AG10803 (cell line): ENCODE measurements at regions not wholly inside any gene's neighbourhood (a gene's known extent, or its start where the extent isn't known, plus 50 kb on each side); places are given as distances from the start of the nearest gene placed in this dataset.

Source experiments
- DNase-seq: peaks from one replicate; pipeline ENCODE4 v3.0.0; 2010; ENCODE audit warnings: low read depth
- H3K4me3 ChIP-seq: 2 replicates; pipeline ENCODE4 v1.5.1; 2011; ENCODE audit warnings: mild to moderate bottlenecking, low read length, control low read depth
- TF ChIP-seq, protein P1 (sequence below): conservative IDR thresholded peaks from 2 replicates; pipeline ENCODE4 v1.5.1; 2011; ENCODE audit warnings: mild to moderate bottlenecking, low read length, control low read depth, inconsistent platforms

DNA sequence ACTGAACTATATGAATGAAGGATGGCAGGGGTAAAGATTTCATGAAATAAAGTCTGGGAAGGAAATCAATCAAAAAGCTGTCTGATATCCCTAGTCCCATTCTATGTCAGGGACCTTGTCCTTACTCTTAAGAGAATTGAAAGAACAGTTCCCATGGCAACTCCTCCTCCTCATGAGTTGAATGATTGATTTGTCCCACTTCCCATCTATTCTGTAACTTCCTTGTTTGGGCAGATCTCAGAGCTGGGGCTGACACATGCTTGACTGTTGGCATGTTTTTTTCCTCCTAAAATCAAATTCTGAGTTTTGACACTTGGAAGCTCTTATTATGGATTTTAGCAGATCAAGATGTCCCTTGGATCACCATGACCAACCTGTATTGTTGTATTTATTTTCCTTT is 1138.6 kb upstream of the CDH8 start:
- no peak overlapping the region for H3K4me3 ChIP-seq
- TF ChIP-seq, protein P1, sequence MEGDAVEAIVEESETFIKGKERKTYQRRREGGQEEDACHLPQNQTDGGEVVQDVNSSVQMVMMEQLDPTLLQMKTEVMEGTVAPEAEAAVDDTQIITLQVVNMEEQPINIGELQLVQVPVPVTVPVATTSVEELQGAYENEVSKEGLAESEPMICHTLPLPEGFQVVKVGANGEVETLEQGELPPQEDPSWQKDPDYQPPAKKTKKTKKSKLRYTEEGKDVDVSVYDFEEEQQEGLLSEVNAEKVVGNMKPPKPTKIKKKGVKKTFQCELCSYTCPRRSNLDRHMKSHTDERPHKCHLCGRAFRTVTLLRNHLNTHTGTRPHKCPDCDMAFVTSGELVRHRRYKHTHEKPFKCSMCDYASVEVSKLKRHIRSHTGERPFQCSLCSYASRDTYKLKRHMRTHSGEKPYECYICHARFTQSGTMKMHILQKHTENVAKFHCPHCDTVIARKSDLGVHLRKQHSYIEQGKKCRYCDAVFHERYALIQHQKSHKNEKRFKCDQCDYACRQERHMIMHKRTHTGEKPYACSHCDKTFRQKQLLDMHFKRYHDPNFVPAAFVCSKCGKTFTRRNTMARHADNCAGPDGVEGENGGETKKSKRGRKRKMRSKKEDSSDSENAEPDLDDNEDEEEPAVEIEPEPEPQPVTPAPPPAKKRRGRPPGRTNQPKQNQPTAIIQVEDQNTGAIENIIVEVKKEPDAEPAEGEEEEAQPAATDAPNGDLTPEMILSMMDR: no peak
- DNase-seq: no peak

- no peak for DNase-seq
- TF ChIP-seq, protein P1: no peak
- no peak overlapping the region for H3K4me3 ChIP-seq
These were observed 1135.3 kb upstream of the CDH8 start for GRCh38 chr16:63171545-63171944.

DNA sequence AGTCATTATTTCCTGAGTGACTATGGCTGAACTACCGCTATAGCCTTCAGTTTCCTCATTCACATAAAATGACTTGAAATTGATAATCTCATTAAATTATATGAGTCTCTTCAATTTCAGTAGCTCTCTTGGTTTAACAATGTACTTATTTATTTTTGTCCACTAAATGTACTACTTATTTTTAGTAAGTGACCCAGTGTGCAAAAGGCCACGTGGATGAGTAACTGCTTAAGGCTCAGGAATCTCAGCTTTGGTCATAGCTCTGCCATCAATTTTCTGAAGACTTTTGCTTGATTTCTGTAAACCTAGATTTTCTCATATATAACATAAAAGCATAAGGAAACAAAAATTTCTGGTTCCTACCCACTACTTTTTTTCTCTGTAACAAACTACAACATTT is 1132.9 kb upstream of the CDH8 start:
- DNase-seq: no peak
- TF ChIP-seq, protein P1: no peak
- H3K4me3 ChIP-seq: no peak overlapping the region

- DNase-seq: no peak
- TF ChIP-seq, protein P1: no peak
- no peak overlapping the region for H3K4me3 ChIP-seq
These were observed 1121.6 kb upstream of the CDH8 start for GRCh38 chr16:63157818-63158217.

DNA sequence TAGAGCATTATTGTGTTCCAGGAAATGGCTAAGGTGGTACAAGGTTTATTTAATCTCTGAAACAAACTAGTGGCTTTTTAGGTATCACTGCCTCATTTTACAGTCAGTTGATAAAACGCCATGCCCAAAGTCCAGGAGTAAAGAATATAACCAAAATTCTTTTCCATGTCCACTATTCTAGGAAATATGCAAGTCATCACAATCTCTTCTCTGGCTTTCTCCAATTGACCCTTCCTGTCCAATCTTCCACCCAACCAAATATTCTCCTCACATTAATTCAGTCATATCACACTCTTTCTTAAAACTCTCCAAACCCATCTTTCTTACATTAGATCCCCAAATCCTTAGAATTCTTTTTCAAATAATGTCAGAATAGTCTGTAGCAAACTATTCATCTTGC is 1110.0 kb upstream of the CDH8 start:
- H3K4me3 ChIP-seq: no peak overlapping the region
- TF ChIP-seq, protein P1: no peak
- no peak for DNase-seq

- no peak for DNase-seq
- TF ChIP-seq, protein P1: no peak
- no peak overlapping the region for H3K4me3 ChIP-seq
These were observed 1109.2 kb upstream of the CDH8 start for GRCh38 chr16:63145411-63145810.

DNA sequence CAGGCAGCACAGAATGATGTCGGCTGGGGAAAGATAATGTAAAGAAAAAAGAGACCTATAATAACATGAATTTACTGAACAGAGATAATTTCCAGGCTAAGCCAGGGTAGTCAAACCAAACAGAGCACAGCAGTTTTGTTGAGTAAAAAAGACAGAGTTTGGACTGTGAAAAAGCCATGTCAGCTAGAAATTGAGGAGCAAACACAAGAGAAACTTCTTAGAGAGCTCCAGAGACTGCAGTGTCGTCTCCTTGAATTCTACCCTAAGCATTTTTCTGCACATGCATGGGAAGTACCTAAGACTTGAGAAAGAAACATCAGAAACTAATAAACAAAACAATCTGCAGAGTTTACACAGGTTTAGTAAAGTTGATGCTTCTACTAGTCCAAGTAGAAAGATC is 1098.8 kb upstream of the CDH8 start:
- H3K4me3 ChIP-seq: no peak overlapping the region
- DNase-seq: no peak
- TF ChIP-seq, protein P1: no peak
